GM21360 (cell line): ENCODE measurements at regions not wholly inside any gene's neighbourhood (a gene's known extent, or its start where the extent isn't known, plus 50 kb on each side); places are given as distances from the start of the nearest gene placed in this dataset.
"Not testable (repeated sequence)": the region's sequence is repeated elsewhere in the genome, so short reads cannot be mapped to it uniquely, and the experiment has no call there.

Experiments used
- ATAC-seq: cut with Tn5 transposase; IDR thresholded peaks from one replicate; pipeline ENCODE4 v1.9.1; 2021; ENCODE audit warnings: mild to moderate bottlenecking, moderate library complexity; ENCODE audit not compliant: unreplicated experiment

DNA sequence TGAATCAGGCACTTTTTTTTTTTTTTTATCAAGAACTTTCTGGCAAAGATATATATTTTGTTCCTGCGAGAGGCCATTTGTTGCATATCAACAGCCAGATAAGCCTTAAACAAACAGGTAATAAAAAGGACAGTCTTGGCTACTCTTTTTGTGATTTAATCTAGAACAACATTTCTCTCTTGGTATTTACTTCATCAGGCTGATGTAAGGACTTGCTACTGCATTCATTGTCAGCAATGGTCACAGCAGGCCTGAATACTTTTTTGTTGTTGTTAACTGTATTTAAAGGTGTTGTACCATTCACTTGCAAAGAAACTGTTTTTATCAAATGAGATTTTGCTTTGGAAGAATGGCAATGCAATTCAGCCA is 683.8 kb downstream of the IRS1 start:
- ATAC-seq, result no peak

DNA sequence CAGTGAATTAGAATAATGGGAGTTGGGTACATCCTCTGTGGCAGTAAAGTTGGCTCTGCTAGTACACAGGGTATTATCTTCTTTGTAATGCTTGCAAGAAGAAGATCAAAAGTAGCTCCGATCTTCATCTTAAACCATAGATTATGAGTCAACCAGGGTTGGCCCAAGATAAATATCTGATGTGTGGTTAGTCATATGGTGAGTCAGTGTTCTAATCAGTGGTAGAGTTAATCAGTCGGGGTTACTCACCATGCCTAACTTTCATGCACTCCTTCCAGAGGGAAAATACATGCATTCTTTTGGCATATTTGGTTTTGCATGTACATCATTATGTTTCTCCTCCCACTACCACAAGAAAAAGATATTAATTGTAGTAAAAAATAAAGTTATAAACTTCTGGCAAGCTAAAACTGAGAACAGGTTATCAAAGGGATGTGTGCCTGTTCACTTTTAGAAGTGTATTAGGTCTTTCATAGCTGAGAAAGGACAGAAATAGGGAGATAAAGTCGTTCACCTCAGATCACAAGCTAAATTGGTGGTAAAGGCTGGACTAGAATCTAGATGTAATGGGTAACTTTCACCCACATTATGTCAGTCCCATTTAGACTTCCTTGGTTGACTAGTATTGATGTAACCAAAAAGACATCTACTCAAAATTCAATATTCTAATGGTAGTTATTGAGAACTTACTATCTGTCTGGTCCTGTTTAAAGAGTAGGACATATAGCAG is 684.4 kb downstream of the IRS1 start:
- no peak for ATAC-seq

DNA sequence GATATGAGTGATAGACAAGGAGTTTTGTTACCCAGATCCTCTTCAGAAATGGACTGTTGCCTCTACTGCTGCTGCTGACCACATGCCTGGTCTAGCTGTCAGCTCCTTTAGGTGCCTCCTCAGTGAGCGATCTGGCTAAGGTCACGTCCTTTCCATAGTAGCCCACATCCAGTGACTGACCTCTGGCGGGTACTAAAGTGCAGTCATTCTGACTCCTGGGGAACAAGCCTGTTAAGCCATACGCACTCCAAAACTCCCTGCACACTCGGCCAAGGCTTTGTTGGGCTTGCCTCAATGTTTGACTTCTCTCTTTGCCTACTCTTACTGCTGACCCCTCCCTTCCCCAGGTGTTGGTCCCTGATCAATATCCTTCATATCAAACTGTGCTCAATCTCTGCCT is 685.2 kb downstream of the IRS1 start:
- no peak for ATAC-seq

DNA sequence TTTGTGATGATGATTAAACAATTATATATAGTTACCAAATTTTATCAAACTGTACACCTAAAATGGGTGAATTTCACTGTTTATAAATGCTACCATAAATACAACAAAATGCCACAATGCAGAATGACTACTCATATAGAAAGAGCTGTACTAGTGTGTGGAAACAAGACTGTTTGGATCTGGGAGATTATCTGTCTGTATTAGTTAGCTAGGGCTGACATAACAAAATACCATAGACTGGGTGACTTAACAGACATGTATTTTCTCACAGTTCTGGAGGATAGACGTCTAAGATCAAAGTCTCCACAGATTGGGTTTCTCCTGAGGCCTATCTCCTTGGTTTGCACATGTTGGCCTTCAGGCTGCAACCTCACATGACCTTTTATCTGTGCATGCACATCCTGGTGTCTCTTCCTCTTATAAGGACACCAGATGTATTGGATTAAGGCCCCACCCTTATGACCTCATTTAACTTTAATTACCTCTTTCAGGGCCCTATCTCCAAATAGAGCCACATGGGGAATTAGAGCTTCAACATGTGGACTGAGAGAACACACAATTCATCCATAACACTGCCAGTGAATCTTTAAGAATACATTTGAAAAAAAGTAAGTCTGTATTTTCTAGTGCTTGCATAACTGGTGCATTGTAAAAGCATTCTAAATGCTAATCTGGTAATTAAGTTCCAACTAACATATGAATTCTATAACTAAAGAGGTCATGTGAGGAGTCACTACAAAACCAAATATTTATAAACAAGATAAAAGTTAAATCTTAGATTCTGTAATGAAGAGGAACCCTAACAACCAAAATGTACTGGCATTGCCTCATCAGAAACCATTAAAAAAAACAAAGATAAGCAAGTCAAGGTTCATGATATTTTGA is 699.6 kb downstream of the NYAP2 start:
- no peak for ATAC-seq

DNA sequence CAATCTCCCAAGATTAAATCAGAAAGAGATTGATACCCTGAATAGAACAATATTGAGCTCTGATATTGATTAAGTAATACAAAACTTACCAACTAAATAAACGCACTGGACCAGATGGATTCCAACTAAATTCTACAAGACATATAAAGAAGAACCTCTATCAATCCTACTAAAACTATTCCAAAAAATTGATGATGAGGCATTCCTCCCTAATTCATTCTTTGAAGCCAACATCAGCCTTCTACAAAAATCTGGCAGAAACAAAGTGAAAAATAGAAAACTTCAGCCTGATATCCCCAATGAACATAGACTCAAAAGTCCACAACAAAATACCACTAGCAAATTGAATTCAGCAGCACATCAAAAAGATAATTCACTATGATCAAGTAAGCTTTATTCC is 695.5 kb downstream of the NYAP2 start:
- no peak for ATAC-seq

DNA sequence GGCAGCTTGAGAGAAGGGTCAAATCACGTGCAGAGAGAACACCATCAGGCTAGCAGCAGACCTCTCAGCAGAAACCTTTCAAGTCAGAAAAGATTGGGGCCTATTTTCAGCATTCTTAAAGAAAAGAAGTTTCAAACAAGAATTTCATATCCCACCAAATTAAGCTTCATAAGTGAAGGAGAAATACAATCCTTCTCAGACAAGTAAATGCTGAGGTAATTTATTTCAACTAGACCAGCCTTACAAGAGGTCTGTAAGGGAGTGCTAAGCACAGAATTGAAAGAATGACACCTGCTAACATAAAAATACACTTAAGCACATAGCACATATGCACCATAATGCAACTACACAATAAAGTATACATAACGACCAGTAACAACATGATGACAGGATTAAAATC is 693.9 kb downstream of the NYAP2 start:
- no peak for ATAC-seq

DNA sequence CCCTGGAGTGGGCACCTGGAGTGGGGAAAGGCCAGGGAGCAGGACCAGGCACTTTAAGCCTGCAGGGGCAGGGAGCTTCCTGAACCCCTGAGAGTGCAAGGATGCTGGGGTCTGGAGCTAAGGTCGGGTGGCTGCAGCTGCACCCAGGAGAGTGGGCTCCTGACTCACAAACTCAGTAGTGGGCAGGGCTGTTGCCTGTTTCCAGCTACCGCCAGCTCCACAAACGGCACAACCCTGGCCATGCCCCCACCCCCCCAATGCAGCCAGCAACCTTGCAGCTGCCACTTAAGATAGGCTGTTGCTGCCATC is 688.8 kb downstream of the NYAP2 start:
- ATAC-seq, result no peak

DNA sequence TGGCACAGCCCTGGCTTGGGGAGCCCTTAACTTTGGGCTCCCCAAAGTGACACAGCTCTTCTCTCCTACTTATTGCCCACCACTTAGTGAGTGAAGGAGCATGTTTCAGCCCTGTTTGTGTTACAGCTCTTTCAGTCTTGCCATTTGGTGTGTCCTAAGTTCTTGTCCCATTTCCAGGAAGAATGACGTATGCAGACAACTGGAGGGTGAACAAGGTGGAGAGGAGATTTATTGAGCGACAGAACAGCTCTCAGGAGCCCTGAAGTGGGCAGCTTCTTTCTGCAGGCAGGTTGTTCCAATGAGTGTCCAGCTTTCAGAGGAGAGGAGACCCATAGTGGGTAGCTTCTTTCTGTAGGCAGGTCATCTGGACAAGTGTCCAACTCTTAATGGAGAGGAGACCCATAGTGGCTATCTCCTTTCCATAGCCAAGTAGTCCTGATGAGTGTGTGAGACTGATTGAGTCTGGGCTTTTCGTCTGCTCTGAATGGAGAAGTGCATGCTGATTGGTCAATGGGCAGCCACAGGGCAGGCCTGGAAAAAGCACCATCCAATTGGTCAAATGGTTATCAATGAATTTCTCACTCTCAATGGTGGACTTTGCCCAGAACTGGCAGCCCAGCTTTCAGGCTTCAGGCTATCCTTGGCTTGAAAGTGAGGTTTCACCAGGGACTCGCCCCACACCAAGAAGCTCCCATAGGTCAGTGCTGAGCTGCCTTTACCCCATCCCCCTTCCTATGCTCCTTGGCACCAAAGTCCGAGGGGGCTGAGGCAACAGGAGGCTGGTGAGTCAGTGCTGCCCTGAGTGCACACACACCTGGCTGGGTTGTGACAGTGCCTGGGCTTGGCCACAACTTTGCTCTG is 688.2 kb downstream of the NYAP2 start:
- ATAC-seq, result no peak

DNA sequence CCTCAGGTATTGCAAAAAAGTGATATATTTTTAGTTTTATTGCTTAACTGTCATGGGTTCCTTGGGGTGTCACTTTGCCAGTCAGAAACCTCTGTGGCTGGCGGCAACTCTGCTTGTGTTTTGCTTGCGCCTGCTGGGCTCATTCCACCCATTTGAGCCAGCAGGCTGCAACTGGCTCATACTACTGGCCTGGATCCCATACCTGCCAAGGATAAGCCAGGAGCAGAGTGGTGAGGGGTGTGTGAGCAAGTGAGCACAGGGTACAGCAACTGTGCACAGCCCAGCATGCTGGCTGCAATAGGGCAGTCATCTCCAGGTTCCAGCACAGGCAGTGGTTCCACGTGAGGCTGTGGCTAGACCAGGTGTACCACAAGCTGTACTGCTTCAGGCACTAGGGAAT is 687.5 kb downstream of the NYAP2 start:
- no peak for ATAC-seq

DNA sequence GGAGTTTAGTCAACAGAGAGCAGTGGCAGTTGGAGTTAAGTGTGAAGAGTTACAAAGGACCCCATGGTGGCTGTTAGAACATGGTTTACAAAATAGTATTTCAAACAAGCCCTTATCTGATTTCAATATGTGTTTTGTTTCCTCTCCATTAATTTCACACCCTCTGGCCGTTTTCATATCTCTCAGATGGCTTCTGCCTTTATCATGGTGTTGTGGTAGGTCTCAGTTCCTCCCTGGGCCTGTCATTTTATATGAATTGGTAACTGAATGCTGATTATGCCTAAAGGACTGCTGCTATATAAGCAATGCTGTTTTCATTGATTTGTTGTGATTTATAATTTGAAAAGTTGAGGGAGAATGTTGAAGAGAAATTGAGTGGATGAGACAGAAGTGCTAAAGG is 686.7 kb downstream of the NYAP2 start:
- ATAC-seq, result no peak

DNA sequence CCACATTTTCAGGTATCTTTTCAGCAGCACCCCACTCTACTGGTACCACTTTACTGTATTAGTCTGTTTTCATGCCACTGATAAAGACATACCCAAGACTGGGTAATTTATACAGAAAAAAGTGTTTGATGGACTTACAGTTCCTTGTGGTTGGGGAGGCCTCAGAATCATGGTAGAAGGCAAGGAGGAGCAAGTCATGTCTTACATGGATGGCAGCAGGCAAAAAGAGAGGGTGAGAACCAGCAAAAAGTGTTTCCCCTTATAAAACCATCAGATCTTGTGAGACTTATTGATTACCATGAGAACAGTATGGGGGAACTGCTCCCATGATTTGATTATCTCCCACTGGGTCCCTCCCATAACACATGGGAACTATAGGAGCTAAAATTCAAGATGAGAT is 685.9 kb downstream of the NYAP2 start:
- not testable (repeated sequence) for ATAC-seq

DNA sequence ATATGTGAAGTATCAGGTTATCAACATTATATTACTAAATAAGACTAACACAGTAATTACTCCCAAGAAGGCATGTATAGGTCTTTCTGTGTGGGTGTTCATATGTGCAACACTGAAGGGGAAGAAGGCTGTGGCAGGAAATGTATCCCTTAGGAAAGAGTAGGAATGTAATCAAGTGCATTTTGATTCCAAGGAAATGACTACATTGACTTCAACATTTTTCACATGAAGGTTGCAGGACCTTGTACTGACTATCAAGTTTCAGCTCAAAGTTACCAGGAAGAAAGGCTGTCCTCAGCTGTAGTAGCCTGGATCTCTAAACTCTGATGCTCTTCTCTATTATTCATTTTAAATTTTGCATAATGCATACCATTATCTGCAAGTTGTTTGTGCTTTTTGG is 680.8 kb downstream of the NYAP2 start:
- ATAC-seq, result no peak

DNA sequence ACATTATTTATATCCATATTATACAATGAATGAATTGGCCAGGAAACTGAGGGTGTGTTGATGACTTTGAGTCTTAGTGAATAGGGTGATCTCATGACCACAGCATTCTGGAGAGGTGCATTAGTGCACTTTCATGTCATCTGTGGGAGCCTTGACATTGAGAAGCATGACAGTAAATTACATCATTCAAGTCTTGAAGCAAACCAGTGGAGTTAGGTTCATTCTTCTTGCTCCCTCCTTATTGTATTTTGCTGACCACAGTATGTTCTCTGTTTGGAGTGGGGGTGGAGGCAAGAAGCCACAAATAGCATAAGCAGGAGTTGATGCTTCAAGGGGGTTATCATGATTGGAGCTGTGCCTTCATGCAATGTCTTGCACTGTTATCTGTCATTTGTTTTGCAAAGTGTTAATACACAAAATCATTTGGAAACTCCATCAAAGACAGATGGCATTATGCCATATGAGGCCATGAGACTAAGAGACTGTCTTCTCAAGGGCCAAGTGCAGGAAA is 680.2 kb downstream of the NYAP2 start:
- ATAC-seq, result no peak

DNA sequence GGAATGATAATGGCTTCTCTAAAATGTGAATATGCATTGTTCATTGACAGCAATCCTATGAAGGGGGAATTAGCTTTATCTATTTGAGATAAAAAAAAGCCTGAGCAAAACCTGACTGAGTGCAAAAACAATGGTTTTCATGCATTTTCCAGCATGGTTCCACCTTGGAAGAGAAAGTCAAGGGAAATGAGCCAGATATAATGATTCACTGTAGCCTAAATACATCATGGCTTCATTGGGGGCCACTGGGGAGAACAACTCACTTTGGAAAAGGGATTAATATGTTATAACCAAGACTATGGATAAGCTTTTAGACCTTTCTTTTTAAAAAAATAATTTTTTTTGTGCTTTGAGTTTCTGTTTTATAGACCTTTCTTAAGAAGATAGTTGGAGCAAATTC is 679.7 kb downstream of the NYAP2 start:
- no peak for ATAC-seq

DNA sequence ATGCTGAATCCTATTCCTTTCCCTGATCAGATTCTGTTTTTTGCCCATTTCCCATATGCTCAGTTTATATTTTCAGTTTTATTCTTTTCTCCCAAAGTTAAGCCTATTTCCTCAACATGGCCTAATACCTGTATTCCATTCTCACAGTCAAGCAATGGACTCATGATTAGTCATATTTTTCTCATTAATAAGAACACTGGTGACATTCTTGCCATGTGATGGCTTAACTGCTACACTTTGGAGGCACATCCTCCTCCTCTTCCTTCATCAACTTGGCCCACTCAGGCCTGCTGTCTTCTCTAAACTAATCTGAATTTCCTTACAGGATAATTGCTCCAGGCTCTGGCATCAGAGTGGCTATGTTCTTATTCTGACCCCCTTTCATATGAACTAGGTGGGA is 679.2 kb downstream of the NYAP2 start:
- no peak for ATAC-seq

DNA sequence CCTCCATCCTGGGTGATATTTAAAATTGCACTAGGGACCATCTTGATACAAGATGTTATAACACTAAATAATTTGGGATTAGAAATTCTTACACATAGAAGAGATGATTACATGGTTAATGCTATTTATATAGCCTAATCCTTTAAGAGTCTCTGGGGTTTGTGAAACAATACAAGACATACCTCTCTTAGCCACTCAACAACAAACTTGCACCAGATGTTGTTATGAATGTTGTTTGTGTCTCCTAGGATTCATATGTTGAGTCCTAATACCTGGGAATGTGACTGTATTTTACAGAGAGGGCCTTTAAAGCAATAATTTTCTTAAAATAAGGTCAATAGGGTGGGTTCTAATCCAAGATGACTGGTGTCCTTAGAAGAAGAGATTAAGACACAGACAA is 678.3 kb downstream of the NYAP2 start:
- ATAC-seq, result no peak

DNA sequence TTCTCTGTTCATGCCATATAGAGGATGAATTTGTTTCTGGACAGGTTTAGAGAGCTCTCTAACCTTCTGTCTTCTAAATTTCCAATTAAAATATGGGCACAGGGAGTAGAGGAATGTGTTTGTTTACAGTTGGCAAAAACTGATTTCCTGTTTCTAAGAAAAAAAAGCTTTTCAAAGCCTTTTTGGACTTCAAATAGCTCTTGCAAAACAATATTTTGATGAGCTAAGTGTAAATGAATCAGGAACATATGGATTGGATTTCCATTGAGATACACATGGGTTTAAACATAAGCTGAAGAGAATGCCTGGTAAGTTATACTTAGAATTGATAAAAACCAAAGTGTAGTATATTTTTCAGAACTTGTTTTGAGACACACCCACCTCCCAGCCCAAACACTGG is 677.5 kb downstream of the NYAP2 start:
- ATAC-seq, result no peak

DNA sequence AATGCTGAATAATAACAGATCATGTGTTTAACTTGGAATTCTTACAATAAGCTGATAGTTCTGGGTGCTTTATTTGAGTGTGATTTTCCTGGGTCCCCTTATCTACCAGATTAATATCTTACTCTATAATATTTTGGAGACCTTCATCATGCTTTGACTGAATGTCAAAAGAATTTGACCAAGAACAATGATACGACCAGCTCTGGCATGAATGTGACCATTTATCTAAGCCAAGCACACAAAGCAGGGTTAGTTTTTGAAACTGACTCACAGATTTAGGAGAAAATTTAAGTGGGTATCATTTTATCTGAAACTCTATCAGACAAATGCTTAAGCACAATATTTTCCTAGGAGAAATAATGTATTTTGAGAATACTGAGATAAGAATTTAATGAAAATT is 677.0 kb downstream of the NYAP2 start:
- ATAC-seq, result no peak

DNA sequence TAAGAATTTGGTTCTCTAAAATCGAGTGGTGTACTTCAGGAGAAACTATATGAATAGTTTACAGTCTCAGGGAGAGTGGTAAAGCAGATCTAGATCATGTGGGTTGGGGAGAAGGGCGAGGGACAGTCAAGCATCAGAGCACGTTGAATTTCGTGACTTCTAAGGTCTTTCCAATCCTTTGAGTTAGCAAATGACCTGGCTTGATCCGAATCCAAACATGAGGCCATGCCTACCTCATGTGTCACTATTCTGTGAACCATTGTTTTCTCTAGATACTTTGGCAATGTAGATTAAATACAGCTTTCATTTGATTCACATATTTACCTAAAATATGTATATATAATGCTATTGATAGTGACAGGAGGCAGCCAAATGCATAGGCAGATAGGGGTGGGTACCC is 674.9 kb downstream of the NYAP2 start:
- ATAC-seq, result no peak

DNA sequence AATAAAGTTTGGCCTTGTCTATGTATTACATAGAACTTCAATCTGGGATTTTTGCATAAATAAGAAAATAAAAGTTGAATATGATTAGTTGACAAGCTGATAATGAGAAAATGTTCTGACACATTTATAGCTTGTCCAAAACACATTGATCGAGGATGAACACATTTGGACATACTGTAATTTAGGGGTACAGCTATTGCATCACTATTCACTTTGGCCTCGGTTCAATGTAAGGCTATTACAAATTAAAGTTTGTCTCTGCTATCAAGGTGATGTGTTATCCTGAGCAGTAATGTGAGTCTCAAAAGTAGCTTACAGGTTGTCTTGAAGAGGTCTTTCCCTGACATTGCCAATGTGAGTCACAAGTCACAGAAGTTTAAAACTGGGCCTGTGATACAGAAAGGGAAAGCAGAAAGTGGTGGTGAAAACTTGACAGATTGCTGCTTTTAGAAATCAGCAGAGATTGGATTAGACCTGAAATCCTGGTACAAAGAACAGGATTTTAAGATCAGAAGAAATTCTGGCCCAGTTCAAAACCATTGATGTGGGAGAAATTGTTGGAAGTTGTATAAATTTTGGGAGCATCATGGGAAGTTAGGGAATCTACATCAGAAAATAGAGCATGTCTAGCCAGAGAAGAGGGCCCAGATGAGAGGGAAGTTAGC is 674.1 kb downstream of the NYAP2 start:
- ATAC-seq, result no peak

DNA sequence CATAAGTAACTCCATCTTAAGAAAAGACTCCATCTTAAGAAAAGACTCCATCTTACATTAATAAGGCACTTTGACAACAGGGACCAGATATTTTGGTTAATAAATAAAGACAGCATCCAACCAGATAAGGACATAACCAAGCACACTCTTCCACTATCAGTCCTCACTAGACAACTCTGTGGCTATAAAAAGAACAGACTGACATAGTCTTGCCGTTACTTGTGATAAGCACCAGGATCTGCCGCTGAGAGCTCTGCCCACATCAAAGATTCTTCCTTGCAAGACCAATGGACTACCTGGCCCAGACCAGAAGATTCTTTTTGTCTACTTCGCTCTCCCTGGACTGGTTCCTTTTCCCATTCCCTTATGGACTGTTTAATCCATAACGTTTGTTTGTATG is 667.4 kb downstream of the NYAP2 start:
- ATAC-seq, result no peak
